Thyroid gland (tissue), 4 donors: ENCODE measurements at regions not wholly inside any gene's neighbourhood (a gene's known extent, or its start where the extent isn't known, plus 50 kb on each side); places are given as distances from the start of the nearest gene placed in this dataset.

ENCODE experiments used
- CTCF ChIP-seq, 6 experiments: fragments of 200-600 bp in 3 of 6; fragments of 450-650 bp in 3 of 6; sonication (generic) in 3 of 6; IDR thresholded peaks; one replicate each; pipeline ENCODE4 v1.5.1; 2016 to 2019; ENCODE audit warnings: antibody characterized with exemption in 6 of 6, mild to moderate bottlenecking in 2 of 6, inconsistent platforms in 1 of 6, moderate library complexity in 1 of 6
- POLR2A ChIP-seq, 2 donors: fragments of 450-650 bp; IDR thresholded peaks; one replicate each; pipeline ENCODE4 v1.6.1; 2017; ENCODE audit warnings: antibody characterized with exemption in 2 of 2, mild to moderate bottlenecking in 2 of 2, moderate library complexity in 1 of 2

- TF ChIP-seq CTCF (IDR thresholded peaks at IDR 0.05) (no peak), POLR2A (IDR thresholded peaks at IDR 0.05) (no peak)
These were observed 357.9 kb upstream of the LRRC3B start for GRCh38 chr3:26264708-26265107.
